ENCODE measurements at regions not wholly inside any gene's neighbourhood (a gene's known extent, or its start where the extent isn't known, plus 50 kb on each side); places are given as distances from the start of the nearest gene placed in this dataset.
"Not testable (repeated sequence)": the region's sequence is repeated elsewhere in the genome, so short reads cannot be mapped to it uniquely, and the experiment has no call there.

GRCh38 chr3:17861476-17861875, 119.0 kb upstream of the TBC1D5 start:
- TF ChIP-seq MAX (IDR thresholded peaks at IDR 0.05; ENCODE audit: low read depth, low read length) (no peak), POLR2A (IDR thresholded peaks at IDR 0.05; ENCODE audit: extremely low read depth, insufficient read length) (no peak), MYC (IDR thresholded peaks at IDR 0.05; ENCODE audit: low read depth, low read length) (no peak), CTCF (IDR thresholded peaks at IDR 0.05; ENCODE audit: low read depth, low read length) (no peak)
- no peak overlapping the region for H3K4me3 ChIP-seq (ENCODE audit: low read depth, low read length)
- no peak for DNase-seq (ENCODE audit: low read depth)

- not testable (repeated sequence) for DNase-seq (ENCODE audit: low read depth); H3K4me3 ChIP-seq (ENCODE audit: low read depth, low read length)
These were observed 118.5 kb upstream of the TBC1D5 start for GRCh38 chr3:17860840-17861471.

- no peak overlapping the region for H3K4me3 ChIP-seq (ENCODE audit: low read depth, low read length)
- TF ChIP-seq MYC (IDR thresholded peaks at IDR 0.05; ENCODE audit: low read depth, low read length): no peak
- TF ChIP-seq POLR2A (IDR thresholded peaks at IDR 0.05; ENCODE audit: extremely low read depth, insufficient read length): no peak
- TF ChIP-seq MAX (IDR thresholded peaks at IDR 0.05; ENCODE audit: low read depth, low read length): no peak
- TF ChIP-seq CTCF (IDR thresholded peaks at IDR 0.05; ENCODE audit: low read depth, low read length): no peak
- no peak for DNase-seq (ENCODE audit: low read depth)
These were observed 109.8 kb upstream of the TBC1D5 start for GRCh38 chr3:17852217-17852616.

- DNase-seq (ENCODE audit: low read depth): peak; percentile 86
- no peak for TF ChIP-seq POLR2A (IDR thresholded peaks at IDR 0.05; ENCODE audit: extremely low read depth, insufficient read length)
- no peak for TF ChIP-seq MAX (IDR thresholded peaks at IDR 0.05; ENCODE audit: low read depth, low read length)
- TF ChIP-seq CTCF (IDR thresholded peaks at IDR 0.05; ENCODE audit: low read depth, low read length): no peak
- no peak for TF ChIP-seq MYC (IDR thresholded peaks at IDR 0.05; ENCODE audit: low read depth, low read length)
- no peak overlapping the region for H3K4me3 ChIP-seq (ENCODE audit: low read depth, low read length)
These were observed 108.0 kb upstream of the TBC1D5 start for GRCh38 chr3:17850448-17850847.

GRCh38 chr3:17848102-17848501, 105.7 kb upstream of the TBC1D5 start:
- H3K4me3 ChIP-seq (ENCODE audit: low read depth, low read length): no peak overlapping the region
- TF ChIP-seq POLR2A (IDR thresholded peaks at IDR 0.05; ENCODE audit: extremely low read depth, insufficient read length): no peak
- no peak for TF ChIP-seq MYC (IDR thresholded peaks at IDR 0.05; ENCODE audit: low read depth, low read length)
- no peak for TF ChIP-seq MAX (IDR thresholded peaks at IDR 0.05; ENCODE audit: low read depth, low read length)
- TF ChIP-seq CTCF (IDR thresholded peaks at IDR 0.05; ENCODE audit: low read depth, low read length): no peak
- no peak for DNase-seq (ENCODE audit: low read depth)

GRCh38 chr3:17847156-17847555, 104.7 kb upstream of the TBC1D5 start:
- DNase-seq (ENCODE audit: low read depth): no peak
- no peak for TF ChIP-seq CTCF (IDR thresholded peaks at IDR 0.05; ENCODE audit: low read depth, low read length)
- no peak for TF ChIP-seq MYC (IDR thresholded peaks at IDR 0.05; ENCODE audit: low read depth, low read length)
- no peak for TF ChIP-seq MAX (IDR thresholded peaks at IDR 0.05; ENCODE audit: low read depth, low read length)
- no peak for TF ChIP-seq POLR2A (IDR thresholded peaks at IDR 0.05; ENCODE audit: extremely low read depth, insufficient read length)
- no peak overlapping the region for H3K4me3 ChIP-seq (ENCODE audit: low read depth, low read length)

Measured in NB4 (cell line).